DMS153 (cell line): ENCODE measurements at regions not wholly inside any gene's neighbourhood (a gene's known extent, or its start where the extent isn't known, plus 50 kb on each side); places are given as distances from the start of the nearest gene placed in this dataset.
"Not testable (repeated sequence)": the region's sequence is repeated elsewhere in the genome, so short reads cannot be mapped to it uniquely, and the experiment has no call there.

Experiments
- DNase-seq: peaks from one replicate; lab custom pipeline; 2025; lab: John Stamatoyannopoulos, UW

DNA sequence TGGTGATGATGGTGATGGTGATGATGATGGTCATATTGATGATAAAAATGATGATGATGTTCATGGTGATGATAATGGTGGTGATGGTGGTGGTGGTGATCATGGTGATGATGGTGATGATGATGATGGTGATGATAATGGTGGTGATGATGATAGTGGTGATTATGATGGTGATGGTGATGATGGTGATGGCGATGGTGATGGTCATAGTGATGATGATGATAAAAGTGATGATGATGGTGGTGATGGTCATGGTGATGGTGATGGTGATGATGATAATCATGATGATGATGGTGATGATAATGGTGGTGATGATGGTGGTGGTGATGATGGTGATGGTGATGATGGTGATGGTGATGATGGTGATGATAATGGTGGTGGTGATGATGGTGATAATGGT lies 478.7 kb downstream of the TYW1 start:
- no peak for DNase-seq

GRCh38 chr7:67478066-67478465 lies 481.4 kb downstream of the TYW1 start:
- no peak for DNase-seq

GRCh38 chr7:67484244-67484751 lies 487.7 kb downstream of the TYW1 start:
- DNase-seq, result peak; percentile 68

DNA sequence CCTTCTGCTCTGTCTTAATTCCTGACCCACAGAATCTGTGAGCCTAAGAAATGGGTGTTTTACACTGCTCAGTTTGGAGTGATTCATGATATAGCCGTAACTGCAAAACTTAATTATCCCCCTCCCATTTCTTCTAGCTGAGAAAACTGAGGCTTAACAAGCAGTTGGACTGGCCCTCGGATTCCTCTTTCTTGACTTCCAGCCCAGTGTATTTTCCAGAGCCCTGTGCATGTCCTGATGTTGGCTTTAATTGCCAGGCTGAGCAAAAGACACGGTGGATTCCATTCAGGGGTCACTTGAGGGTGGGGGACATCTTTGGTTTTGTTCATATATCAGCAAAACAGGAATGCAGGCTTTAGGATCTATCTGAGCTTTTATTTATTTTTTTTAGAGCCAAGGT lies 489.8 kb downstream of the TYW1 start:
- DNase-seq, result no peak

DNA sequence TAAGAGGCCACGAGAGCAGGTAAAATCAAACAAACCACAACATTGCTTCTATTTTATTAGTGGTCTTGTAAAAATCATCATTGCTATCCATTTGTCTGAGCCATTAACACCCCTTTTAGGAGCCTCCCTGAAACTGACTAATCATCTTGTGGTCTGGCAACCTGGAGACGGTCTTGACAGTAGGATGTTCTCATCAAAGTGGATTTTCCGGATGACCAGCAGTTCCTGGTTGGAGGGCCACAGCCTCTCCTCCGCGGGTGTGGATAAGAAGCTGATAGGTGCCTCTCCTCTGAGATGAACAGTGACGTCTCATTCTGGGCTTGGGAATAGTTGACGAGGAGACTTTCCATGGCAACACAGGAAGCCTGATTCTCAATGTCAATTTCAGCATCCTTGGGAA lies 490.7 kb downstream of the TYW1 start:
- peak; percentile 49 for DNase-seq

GRCh38 chr7:67489881-67490280 lies 493.2 kb downstream of the TYW1 start:
- DNase-seq, result no peak

- DNase-seq, result no peak
Observed at GRCh38 chr7:67493366-67493765, 496.7 kb downstream of the TYW1 start.

- DNase-seq, result no peak
Observed at GRCh38 chr7:67496589-67496988, 500.0 kb downstream of the TYW1 start.

DNA sequence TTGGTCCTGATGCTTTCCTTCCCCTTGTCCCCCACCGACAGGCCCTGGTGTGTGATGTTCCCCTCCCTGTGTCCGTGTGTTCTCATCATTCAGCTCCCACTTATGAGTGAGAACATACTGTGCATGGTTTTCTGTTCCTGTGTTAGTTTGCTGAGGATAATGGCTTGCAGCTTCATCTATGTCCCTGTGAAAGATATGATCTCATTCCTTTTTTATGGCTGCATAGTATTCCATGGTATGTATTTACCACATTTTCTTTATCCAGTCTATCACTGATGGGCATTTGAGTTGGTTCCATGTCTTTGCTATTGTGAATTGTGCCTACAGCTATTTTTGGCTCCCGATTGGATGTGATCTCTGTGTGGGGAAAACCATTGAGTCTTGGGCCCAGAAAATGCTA lies 501.3 kb downstream of the TYW1 start:
- DNase-seq, result not testable (repeated sequence)

- no peak for DNase-seq
Observed at GRCh38 chr7:67502929-67503328, 506.3 kb downstream of the TYW1 start.

GRCh38 chr7:67505449-67505848 lies 508.8 kb downstream of the TYW1 start:
- no peak for DNase-seq

GRCh38 chr7:67512481-67512880 lies 515.8 kb downstream of the TYW1 start:
- DNase-seq, result no peak

- DNase-seq, result peak; percentile 61
Observed at GRCh38 chr7:67518580-67518979, 521.9 kb downstream of the TYW1 start.

- no peak for DNase-seq
Observed at GRCh38 chr7:67519171-67519570, 522.5 kb downstream of the TYW1 start.

- no peak for DNase-seq
Observed at GRCh38 chr7:67522504-67522903, 525.9 kb downstream of the TYW1 start.

- no peak for DNase-seq
Observed at GRCh38 chr7:67523713-67524112, 527.1 kb downstream of the TYW1 start.

- peak; percentile 54 for DNase-seq
Observed at GRCh38 chr7:67525588-67525987, 529.0 kb downstream of the TYW1 start.

DNA sequence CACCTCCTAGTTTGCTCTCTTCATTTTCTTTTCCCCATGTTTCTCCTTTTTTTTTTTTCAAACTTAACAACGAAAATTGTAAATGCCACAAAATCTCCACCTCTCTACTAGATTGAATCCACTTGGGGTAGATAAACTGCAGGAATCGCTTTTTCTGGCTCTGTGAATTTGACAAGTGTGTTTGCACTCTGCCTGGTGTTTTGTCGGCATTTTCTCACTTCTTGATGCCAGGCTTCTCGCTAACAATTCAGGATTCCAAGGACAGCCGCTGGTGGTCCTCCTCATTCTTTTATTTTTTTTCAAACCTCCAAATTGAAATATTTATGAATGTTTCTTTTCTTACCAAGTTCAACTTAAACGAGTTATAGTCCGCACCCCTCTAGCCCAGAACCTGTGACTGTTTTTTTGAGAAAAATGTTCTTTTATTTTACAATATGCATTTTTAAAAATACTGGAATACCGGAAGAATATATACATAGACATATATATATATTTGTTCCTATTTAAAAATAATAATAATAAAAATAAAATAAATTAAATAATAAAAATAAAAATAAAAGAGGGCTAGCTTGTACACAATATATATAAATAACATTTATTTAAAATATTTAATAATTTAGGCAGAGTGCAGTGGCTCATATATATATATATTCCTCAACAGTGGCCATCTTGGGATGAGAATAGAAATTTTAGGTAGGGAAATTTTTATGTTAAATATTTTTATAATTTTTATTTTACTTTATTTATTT lies 538.8 kb downstream of the TYW1 start:
- no peak for DNase-seq

DNA sequence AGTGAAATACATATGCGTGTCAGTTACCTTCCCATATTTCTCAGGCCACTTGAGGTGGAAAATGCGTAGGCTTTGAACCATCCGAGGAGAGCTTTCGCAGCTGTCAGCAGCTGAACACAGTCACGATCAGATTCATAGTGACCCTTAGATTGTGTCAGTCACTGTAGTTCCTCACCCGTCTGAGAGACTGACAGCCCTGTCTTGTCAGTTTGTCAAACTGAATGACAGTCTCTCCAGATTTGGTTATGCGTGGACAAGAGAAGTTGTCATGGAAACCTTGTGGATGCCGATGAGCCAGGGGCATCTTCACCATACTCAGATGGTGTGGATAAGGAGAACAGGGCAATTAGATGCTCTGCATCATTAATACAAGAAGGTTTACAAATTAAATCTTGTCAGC lies 546.3 kb downstream of the TYW1 start:
- no peak for DNase-seq

DNA sequence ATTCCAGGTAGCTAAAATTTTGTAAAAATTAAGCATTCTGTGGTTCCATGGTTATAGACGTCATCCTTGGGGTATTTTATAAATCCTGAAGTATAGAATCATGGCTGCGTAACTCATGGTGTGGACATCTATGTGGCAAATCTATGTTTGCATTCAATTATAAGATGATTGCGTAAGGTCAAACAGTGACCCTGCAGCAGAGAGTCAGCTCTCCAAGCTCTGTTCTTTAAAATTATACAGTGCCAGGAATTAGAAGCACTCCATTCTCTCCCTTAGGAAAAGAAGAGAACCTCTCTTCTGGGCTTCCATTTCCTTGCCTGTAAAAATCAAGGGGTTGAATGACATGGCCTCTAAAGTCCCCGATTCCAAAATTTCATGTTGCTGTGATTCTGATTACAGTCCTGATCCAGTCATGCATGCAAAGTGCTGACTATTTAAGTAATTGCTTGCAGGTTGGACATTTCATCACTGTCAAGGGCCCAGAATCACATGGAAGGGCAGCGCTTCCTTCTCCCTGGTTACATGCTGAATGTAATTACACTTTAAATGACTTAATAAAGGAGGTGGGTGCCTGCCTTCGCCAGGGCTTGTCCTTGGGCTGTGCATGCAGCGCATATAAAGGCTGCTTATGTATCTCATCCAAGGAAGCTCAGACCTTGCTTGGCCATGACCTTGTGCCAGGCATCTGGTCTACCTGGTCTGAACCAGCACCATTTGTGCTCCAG lies 550.7 kb downstream of the TYW1 start:
- DNase-seq, result no peak

GRCh38 chr7:67549126-67549525 lies 552.5 kb downstream of the TYW1 start:
- DNase-seq, result no peak

GRCh38 chr7:67550801-67551436 lies 554.3 kb downstream of the TYW1 start:
- peak; percentile 96 for DNase-seq

GRCh38 chr7:67552738-67553137 lies 556.1 kb downstream of the TYW1 start:
- no peak for DNase-seq
